Ureter (tissue), 1 donor: ENCODE measurements at regions not wholly inside any gene's neighbourhood (a gene's known extent, or its start where the extent isn't known, plus 50 kb on each side); places are given as distances from the start of the nearest gene placed in this dataset.
"Not testable (repeated sequence)": the region's sequence is repeated elsewhere in the genome, so short reads cannot be mapped to it uniquely, and the experiment has no call there.

Experiments used
- DNase-seq: peaks from one replicate; pipeline ENCODE4 v3.0.0-alpha.2; 2020; ENCODE audit warnings: low spot score
- donor health status: DM: yes; HTN: yes; CAD: no.

- DNase-seq: no peak
Observed at GRCh38 chr10:109411917-109412316, 511.4 kb downstream of the XPNPEP1 start.

DNA sequence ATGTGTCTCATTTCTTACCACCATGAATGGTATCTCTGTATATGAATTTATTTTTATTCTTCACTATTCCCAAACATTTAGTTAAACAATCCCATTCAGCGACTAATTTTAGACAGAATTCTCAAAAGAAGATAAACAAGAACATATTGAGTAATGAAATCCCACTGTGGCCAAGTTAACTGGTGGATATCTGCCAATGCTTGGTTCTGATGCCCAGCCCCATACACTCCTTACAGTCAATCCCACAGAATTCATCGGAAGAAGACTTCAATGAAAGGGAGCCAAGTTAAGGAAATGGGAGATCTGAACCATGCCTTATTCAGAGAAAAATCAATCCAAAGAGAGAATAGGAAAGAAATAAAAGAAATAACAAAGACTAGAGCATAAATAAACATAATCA, 518.0 kb downstream of the XPNPEP1 start:
- no peak for DNase-seq

DNA sequence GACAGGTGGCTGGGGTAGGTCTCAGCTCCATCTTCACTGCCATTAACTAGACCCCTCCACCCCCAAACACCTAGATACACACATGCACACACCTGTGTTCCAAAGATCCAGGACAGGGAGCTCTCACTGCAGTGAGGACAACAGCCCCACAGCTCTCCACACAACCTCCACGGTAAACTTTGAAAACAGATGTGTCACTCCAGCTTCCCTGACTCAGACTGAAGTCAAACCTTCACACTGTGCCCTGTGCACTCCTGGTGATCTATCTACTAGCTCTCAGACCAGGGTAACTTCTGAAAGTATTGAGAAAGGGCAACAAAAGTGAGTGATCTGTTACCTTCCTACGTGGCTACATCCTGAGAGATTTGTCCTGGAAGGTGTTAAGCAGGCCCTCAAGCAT, 519.8 kb downstream of the XPNPEP1 start:
- DNase-seq: no peak

DNA sequence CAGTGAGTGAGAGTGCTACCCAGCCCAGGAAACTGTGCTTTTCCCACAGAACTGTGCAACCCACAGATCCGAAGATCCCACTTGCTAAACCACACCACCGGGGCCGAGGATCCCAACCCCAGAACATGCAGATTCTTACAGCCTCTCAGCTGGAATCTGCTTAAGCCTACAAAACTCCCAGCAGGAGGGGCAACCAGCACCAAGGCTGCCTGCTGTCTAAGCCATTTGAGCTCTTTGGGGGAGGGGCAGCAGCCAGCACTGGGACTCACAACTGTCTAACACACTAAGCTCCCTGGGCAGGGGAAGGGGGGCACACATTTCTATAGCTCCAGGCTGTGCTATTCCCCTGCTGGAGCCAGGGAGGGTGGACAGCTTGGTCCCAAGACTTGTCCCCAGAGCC, 529.9 kb downstream of the XPNPEP1 start:
- DNase-seq: no peak

DNA sequence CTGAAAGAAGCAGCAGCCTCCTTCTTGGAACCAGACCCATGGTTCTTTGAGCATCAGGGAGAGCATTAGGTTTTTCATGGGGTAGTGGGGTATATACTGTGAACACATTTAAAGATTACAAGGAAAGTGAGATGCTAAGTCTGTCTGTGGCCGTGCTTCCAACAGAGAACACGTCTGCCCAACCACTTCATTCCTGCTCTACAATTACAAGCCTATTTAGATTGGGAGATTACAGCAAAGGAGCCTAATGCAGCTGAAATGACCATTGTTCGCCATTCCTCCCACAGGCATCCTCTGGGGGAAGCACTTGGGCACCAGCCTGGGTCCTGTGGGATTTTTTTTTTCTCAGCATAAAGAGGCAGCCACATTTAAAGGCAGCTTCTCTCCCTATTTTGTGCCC, 536.4 kb downstream of the XPNPEP1 start:
- no peak for DNase-seq

DNA sequence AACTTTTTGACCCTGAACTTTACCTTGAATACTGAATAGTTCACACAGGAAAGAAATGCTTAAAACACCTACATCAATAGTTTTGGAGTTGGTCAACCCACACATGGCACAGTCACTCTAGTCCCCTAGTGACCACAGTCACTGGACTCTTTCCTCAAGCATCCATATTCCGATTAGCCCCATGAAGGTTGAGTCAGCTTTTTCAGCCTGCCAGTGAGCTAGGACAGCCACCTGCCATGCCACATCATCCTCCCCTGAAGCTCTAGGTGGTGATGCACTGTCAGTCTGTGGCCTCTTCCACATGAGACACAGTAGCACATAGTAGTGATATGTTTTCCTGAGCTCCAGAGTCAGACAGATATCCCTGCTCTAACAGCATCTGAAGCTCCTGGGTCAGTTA, 537.2 kb downstream of the XPNPEP1 start:
- DNase-seq: no peak

DNA sequence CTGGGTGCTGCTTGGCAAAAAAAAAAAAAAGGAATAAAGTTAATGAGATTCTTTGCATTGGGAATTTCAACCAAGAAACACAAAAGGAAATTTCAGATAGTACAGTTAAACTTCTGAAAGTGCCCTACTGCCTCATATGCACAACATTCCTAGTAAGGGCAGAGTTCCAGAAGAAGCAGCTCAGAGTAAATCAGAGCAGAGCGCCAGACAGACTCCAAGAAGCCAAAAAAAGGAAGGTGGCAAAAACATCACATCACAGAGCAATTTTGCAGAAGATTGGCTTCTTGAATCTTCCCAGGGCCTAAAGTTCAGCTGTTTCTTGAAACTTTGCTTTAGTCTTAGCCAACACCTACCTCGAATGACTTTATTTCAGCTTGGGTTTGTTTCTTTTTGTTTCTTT, 544.1 kb downstream of the XPNPEP1 start:
- no peak for DNase-seq

- DNase-seq: no peak
Observed at GRCh38 chr10:109374215-109374614, 549.1 kb downstream of the XPNPEP1 start.

- DNase-seq: no peak
Observed at GRCh38 chr10:109359316-109359715, 564.0 kb downstream of the XPNPEP1 start.

GRCh38 chr10:109358325-109358724, 565.0 kb downstream of the XPNPEP1 start:
- no peak for DNase-seq

GRCh38 chr10:109348324-109348723, 575.0 kb downstream of the XPNPEP1 start:
- DNase-seq: no peak

GRCh38 chr10:109343293-109343692, 580.0 kb downstream of the XPNPEP1 start:
- no peak for DNase-seq

- no peak for DNase-seq
Observed at GRCh38 chr10:109341986-109342385, 581.3 kb downstream of the XPNPEP1 start.

- no peak for DNase-seq
Observed at GRCh38 chr10:109328001-109328400, 595.3 kb downstream of the XPNPEP1 start.

GRCh38 chr10:109327266-109327665, 596.0 kb downstream of the XPNPEP1 start:
- no peak for DNase-seq

- no peak for DNase-seq
Observed at GRCh38 chr10:109324721-109325120, 598.6 kb downstream of the XPNPEP1 start.

- no peak for DNase-seq
Observed at GRCh38 chr10:109317746-109318366, 605.5 kb downstream of the XPNPEP1 start.

- DNase-seq: not testable (repeated sequence)
Observed at GRCh38 chr10:109314016-109314415, 609.3 kb downstream of the XPNPEP1 start.

DNA sequence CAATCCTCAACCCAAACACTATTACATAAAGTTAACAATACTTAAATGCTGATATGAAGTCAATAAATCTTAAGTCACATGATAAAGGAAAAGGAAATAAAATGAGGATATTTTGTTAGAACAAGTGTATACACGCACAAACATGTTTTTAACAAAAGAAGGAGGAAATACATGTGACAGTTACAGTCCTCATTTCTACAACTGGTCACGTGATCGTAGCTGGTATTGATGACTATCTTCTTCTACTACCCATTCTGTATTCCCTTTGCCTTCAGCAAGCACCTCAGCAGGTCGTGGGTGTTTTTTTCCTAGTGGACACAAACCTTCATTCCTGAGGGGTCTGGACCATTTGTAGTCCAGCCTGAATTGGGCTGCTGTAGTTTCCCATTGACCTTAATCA, 610.8 kb downstream of the XPNPEP1 start:
- DNase-seq: not testable (repeated sequence)

DNA sequence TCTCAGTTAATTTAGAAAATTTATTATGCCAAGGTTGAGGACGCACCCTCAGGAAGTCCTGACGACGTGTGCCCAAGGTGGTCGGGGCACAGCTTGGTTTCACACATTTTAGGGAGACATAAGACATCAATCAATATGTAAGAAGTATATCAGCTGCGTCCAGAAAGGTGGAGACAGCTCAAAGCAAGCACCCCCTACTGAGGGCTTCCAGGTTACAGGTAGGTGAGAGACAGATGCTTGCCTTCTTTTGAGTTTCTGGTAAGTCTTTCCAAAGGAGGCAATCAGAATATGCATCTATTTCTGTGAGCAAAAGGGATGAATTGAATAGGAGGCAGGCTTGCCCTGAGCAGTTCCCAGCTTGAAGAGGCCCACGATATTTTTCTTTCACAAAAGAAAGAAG, 614.3 kb downstream of the XPNPEP1 start:
- DNase-seq: no peak

DNA sequence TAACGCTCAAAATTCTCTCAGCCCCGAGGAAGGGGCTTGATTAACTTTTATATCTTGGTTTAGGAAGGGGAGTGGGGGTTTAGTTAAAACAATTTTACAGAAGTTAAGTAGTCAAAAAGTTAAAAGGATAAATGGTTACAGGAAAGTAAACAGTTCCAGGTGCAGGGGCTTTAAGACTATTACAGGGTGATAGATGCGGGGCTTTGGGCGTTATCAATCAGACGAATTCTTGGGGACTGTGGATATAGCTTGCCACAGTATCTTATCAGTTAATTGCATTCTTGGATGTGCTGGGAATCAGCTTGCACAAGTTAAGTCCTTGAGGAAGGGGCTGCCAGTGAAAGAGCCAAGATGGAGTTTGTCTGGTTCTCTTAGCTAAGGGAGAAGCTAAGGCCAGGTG, 616.2 kb downstream of the XPNPEP1 start:
- not testable (repeated sequence) for DNase-seq

DNA sequence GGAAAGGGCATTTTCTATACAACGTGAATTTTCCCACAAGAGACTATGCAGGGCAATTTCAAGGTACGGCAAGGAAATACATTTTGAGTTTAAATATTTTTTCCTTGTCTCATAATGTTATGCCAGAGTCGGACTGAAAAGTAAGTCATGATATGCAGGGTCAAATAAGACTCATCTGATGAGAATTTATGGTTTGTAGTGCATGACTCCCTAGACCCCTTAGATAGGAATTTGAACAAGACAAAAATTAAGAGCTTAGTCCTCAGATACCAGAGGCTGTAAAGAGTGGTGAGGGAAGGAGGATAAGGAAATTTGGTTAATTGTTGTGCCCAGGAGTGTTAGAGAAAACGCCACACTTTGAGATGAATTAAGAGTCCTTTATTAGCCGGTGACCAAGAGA, 616.6 kb downstream of the XPNPEP1 start:
- no peak for DNase-seq

DNA sequence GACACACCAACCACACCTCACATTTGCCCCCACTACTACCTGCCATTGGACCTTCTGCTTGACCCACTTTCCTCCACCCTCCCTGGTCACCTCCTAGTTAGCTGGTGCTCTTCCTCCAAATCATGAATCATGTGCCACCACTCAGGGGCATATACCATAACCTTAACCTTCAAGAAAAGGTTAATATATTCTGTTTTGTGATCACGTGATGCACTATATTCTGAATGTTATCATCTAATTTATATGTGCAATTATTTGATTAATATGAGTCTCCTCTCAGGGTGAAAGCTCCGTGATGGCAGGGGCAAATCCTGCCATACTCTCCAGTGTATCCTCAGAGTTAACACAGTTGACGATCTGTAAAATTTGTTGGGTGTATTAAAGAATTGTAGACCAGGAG, 635.5 kb downstream of the XPNPEP1 start:
- no peak for DNase-seq

- DNase-seq: no peak
Observed at GRCh38 chr10:109282510-109282909, 640.8 kb downstream of the XPNPEP1 start.
